Activated CD8-positive, alpha-beta T cell treated with anti-CD3 and anti-CD28 coated beads, Interleukin-2, amount 10 ng/mL, durations not matched to agents 7 days and 5 days (primary cell): ENCODE measurements at regions not wholly inside any gene's neighbourhood (a gene's known extent, or its start where the extent isn't known, plus 50 kb on each side); places are given as distances from the start of the nearest gene placed in this dataset.

Experiments used
- ATAC-seq: fragments of 150-1000 bp; cut with Tn5 transposase; one replicate; pipeline ENCODE4 v1.10.0; 2021; ENCODE audit warnings: moderate library complexity
- CTCF ChIA-PET: fragments of 350-600 bp; sonication (Branson Sonifier 250); formaldehyde crosslinking; loops from one replicate; lab custom pipeline; 2021; ENCODE audit warnings: antibody characterized with exemption; lab: Charles Lee
- POLR2A ChIA-PET: fragments of 350-600 bp; sonication (Branson Sonifier 250); formaldehyde crosslinking; loops from one replicate; lab custom pipeline; 2021; ENCODE audit warnings: antibody characterized with exemption; lab: Charles Lee
- DNase-seq: peaks from one replicate; pipeline ENCODE4 v3.0.0-alpha.2; 2020
- H3K27ac Mint-ChIP-seq: one replicate; pipeline ENCODE4 v1.8.0; 2021; ENCODE audit warnings: mild to moderate bottlenecking, mixed read lengths
- H3K27me3 Mint-ChIP-seq: one replicate; pipeline ENCODE4 v1.8.0; 2021; ENCODE audit warnings: low read depth, mixed read lengths
- H3K36me3 Mint-ChIP-seq: one replicate; pipeline ENCODE4 v1.8.0; 2021; ENCODE audit warnings: low read depth, mixed read lengths
- H3K4me1 Mint-ChIP-seq: one replicate; pipeline ENCODE4 v1.8.0; 2021; ENCODE audit warnings: low read depth, mixed read lengths
- H3K4me3 Mint-ChIP-seq: one replicate; pipeline ENCODE4 v1.8.0; 2021; ENCODE audit warnings: mild to moderate bottlenecking, mixed read lengths
- H3K9me3 Mint-ChIP-seq: one replicate; pipeline ENCODE4 v1.8.0; 2022; ENCODE audit warnings: mixed read lengths; ENCODE audit not compliant: insufficient read depth

DNA sequence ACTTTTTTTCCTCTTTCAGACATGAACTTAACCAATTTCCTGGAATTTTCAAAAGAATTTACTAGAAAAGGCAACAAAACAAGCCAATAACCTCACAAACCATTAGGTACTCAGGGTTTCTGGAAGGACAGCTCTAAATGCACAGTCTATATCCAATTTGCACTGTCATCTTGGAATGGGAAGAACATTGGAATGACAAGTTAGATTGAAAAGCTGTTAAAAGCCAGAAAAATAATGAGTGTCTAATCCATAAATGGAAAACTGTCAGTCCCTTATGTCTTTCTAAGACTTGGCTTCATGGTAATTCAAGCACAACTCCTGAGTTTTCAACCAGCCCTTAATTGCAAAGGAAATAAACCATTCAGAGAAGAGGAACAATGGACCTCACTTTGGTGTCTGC, 105.8 kb upstream of the NTRK2 start:
- Mint-ChIP-seq H3K9me3 (no peaks in the 10 kb centered on the region), H3K27ac (no peak overlapping the region), H3K36me3 (no peaks in the 10 kb centered on the region), H3K4me1 (no peaks in the 10 kb centered on the region), H3K4me3 (no peak overlapping the region), H3K27me3 (peaks cover 3% of the 10 kb centered on the region)
- ChIA-PET POLR2A (no interaction called here), CTCF (no interaction called here)
- no peak for DNase-seq
- no peak for ATAC-seq

DNA sequence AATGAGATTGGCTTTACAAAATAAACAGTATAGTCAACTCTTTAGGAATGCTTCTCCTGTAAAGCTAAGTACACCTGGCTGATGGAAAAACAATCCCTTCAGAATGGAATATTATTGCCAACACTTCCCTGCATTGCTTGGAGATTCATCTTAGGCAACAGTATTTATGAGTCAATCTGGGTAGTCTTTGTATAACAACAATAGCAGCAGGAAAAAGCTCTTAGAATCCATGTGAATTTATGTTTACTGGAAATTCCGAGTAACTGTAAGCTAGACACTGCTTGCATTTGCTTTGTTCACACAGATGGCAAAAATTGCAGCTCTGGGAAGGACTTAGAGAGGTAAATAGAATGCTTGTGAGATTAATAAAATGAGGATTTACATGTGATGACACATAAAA, 101.7 kb upstream of the NTRK2 start:
- ATAC-seq (no peak), DNase-seq (no peak)
- Mint-ChIP-seq H3K27ac (no peak overlapping the region), H3K36me3 (no peaks in the 10 kb centered on the region), H3K27me3 (no peaks in the 10 kb centered on the region), H3K4me1 (no peaks in the 10 kb centered on the region), H3K9me3 (no peaks in the 10 kb centered on the region), H3K4me3 (no peak overlapping the region)
- POLR2A ChIA-PET: no interaction called here
- CTCF ChIA-PET: no interaction called here

DNA sequence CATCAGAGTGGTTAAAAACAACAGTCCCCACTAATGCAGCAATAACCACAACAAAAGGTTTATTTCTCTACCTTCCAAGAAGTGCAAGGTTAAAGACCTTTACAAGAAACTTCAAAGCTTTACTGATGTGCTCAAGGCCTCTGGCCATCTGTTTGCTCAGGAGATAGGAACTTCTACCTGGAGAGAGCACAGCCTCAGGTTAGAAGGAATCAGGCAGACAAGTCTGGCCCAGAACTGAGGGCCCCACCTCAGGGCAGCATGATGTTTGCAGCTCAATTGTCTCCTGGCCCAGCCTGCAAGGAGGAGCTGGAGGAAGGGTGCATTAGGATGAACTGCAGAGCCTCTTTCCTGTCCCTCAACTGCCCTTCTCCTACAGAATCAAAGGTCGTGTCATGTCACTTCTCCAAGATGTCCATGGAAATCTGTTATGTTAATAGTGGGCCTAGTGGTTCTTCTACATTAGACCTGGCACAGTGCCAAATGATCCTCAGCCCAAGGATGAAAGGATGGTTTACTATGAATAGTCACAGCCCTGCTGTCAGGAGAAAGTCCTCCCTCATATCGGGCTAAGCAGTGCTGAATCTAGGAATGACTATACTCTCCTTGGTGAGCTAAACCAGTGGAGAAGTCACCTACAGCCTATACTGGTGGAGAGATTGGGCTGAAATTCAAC, 98.9 kb upstream of the NTRK2 start:
- no peaks in the 10 kb centered on the region for H3K4me1 Mint-ChIP-seq
- no peaks in the 10 kb centered on the region for H3K27me3 Mint-ChIP-seq
- no peak for ATAC-seq
- ChIA-PET CTCF (no interaction called here), POLR2A (no interaction called here)
- no peaks in the 10 kb centered on the region for H3K9me3 Mint-ChIP-seq
- H3K4me3 Mint-ChIP-seq: no peak overlapping the region
- no peak for DNase-seq
- H3K36me3 Mint-ChIP-seq: no peaks in the 10 kb centered on the region
- no peak overlapping the region for H3K27ac Mint-ChIP-seq

DNA sequence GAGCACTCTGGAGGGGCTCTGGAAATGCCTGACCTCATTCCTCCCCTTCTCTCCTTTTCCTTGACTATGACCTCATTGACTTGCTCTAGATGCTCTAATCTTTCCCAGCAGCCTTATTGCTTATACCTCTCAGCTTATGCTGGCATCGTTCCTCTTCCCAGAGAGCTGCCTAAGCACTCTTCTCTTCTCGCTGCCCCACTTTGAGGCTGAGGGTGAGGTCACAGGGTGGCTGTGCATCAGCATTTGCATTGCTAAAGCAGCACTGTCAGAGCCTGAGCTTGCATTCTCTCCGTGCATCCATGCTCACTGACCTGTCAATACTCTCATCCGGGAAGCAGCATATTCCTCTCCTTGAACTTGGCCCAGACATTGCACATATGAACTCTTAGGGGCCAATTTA, 96.4 kb upstream of the NTRK2 start:
- no peak for DNase-seq
- Mint-ChIP-seq H3K27me3 (no peaks in the 10 kb centered on the region), H3K9me3 (no peaks in the 10 kb centered on the region), H3K27ac (no peak overlapping the region), H3K36me3 (no peaks in the 10 kb centered on the region), H3K4me3 (no peak overlapping the region), H3K4me1 (no peaks in the 10 kb centered on the region)
- CTCF ChIA-PET: no interaction called here
- ATAC-seq: no peak
- POLR2A ChIA-PET: no interaction called here

DNA sequence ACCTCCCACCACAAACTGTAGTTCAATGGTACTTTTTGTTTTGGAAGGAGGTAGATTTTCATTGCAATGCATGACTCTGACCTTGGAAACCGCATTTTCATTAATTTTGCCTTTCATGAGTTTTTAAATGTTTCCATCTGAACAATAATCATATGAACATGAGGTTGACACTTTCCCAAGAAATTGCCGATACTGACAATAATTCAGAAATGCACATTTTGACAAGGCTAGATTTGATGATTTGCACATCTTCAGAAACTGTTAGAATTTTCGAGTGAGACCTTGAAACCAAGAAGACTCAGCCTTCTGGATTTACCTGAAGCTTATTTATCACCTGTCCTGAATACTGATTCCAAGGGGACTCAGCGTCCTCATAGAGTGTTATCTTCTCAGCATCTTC, 93.8 kb upstream of the NTRK2 start:
- ATAC-seq: no peak
- POLR2A ChIA-PET: no interaction called here
- Mint-ChIP-seq H3K9me3 (no peaks in the 10 kb centered on the region), H3K27ac (no peak overlapping the region), H3K4me1 (no peaks in the 10 kb centered on the region), H3K36me3 (no peaks in the 10 kb centered on the region), H3K4me3 (no peak overlapping the region), H3K27me3 (no peaks in the 10 kb centered on the region)
- DNase-seq: no peak
- CTCF ChIA-PET: no interaction called here

DNA sequence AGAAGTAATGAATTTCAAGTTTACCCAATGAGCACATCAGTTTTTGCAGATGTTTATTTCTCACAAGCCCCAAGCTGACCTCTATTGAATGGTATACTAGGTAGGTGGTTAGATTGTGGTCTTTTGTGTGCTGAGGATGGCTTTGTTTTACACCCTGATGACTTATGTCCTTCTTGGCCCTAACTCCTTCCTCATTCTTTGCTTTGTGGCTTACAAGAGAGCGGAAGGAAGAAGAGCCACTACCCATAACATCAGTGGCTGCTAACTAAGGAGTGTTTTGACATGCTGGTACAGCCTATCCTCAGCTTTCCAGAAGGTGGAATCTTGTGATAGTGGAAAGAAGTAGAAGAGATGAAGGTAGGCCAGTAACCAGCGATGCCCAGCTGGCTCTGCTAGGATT, 85.7 kb upstream of the NTRK2 start:
- ChIA-PET CTCF (no interaction called here), POLR2A (no interaction called here)
- DNase-seq (no peak), ATAC-seq (no peak)
- Mint-ChIP-seq H3K4me1 (no peaks in the 10 kb centered on the region), H3K9me3 (no peaks in the 10 kb centered on the region), H3K27me3 (no peaks in the 10 kb centered on the region), H3K27ac (no peak overlapping the region), H3K36me3 (no peaks in the 10 kb centered on the region), H3K4me3 (no peak overlapping the region)

DNA sequence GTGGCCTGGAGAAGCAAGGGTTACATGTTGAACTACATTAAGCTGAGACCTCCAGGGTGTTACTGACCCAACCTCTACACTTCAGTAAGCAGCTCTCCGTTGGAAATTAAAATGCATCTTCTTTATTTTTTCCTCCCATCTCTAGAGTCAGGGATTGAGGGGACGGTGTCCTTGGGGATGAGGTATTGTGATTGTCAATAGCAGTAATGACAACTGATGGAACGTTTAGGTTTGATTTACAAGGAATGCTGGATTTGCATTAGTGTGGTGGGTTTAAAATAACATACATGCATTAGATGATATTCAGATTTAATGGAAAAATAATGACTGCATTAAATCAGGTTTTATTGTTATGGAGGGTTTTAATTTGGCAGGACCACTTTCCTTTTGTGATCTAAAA, 82.9 kb upstream of the NTRK2 start:
- no peaks in the 10 kb centered on the region for H3K9me3 Mint-ChIP-seq
- H3K27ac Mint-ChIP-seq: no peak overlapping the region
- ATAC-seq: no peak
- CTCF ChIA-PET: no interaction called here
- H3K4me1 Mint-ChIP-seq: no peaks in the 10 kb centered on the region
- H3K4me3 Mint-ChIP-seq: no peak overlapping the region
- no peaks in the 10 kb centered on the region for H3K36me3 Mint-ChIP-seq
- H3K27me3 Mint-ChIP-seq: no peaks in the 10 kb centered on the region
- no peak for DNase-seq
- POLR2A ChIA-PET: no interaction called here

DNA sequence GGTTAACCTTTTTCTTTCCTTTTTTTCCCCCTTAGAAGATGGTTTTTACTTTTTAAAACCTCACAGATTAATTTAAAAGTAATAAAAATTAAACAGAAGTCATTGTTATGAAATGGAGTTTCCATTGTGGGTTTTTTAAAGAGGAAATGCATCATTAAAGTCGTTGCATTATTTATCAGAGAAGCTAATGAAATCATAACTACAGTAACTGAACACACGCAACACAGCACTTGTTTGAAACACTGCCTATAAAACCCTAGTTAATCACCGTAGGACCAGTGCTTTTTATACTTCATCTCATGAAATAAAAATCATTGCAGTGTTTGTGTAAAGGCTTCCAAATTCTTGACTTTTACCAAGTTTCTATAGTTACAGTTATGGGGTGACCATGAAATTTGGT, 82.4 kb upstream of the NTRK2 start:
- no peaks in the 10 kb centered on the region for H3K9me3 Mint-ChIP-seq

DNA sequence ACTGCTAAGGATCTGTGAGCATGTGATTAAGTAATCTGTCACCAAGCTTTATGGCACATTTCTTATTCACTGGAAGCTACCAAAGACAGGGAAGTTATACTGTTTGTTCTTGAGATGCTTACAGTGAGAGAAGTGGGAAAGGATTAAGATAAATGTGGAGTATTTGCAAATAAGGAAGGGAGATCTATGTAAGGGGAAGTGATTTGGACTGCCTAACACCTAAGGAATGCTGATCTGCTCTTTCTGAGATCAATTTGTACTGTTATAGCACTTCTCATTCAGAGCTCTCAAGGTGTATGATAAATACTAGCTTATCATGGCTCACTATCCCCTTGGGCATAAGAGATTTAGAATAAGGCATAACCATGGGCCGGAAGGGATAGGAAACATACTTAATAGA, 80.0 kb upstream of the NTRK2 start:
- POLR2A ChIA-PET: no interaction called here
- Mint-ChIP-seq H3K4me1 (no peaks in the 10 kb centered on the region), H3K9me3 (no peaks in the 10 kb centered on the region), H3K4me3 (no peak overlapping the region), H3K27ac (no peak overlapping the region), H3K27me3 (no peaks in the 10 kb centered on the region), H3K36me3 (no peaks in the 10 kb centered on the region)
- no peak for DNase-seq
- ATAC-seq: no peak
- CTCF ChIA-PET: no interaction called here

More for the DNA sequence above, 82.4 kb upstream of the NTRK2 start:
- ChIA-PET POLR2A (no interaction called here), CTCF (no interaction called here)
- no peaks in the 10 kb centered on the region for H3K27me3 Mint-ChIP-seq
- ATAC-seq (no peak), DNase-seq (no peak)
- no peaks in the 10 kb centered on the region for H3K4me1 Mint-ChIP-seq
- H3K36me3 Mint-ChIP-seq: no peaks in the 10 kb centered on the region
- H3K27ac Mint-ChIP-seq: no peak overlapping the region
- H3K4me3 Mint-ChIP-seq: no peak overlapping the region

DNA sequence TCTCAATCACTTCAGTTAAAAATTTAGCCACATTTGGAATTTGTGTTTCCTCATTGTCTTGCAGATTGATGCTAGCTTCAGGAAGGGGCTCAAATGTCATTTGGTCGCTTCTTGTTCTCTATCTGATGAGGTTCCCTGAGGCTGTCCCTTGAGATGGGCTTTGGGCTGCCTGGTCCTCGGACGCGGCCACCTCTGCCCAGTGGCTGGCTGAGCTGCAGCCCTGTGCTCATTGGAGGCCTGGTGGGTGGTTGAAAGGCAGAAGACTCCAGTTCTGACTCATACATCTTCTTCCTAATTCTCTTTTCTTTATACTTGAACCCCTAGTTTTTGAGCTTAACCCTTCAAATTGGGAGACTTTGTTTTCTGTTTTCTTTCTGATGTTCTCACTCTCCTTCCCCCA, 78.8 kb upstream of the NTRK2 start:
- DNase-seq (no peak), ATAC-seq (no peak)
- no peaks in the 10 kb centered on the region for H3K36me3 Mint-ChIP-seq

DNA sequence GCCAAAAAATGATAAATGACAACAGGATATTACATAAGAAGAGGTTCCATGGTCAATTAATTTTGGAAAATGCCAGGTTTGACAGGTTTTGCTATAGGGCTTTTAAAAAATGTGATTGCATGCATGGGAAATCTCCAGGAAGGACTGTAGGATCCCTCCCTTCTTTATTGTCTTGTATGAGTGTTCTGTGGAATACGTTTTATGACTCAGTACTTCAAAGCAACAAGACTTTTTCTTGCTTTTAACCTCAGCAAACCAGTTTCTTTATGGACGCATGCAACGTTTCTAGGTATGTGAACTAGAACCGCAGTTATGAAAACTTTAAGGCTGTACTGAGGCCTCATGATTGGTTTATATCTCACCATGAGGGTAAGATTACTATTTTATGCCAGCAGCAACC, 76.6 kb upstream of the NTRK2 start:
- DNase-seq (no peak), ATAC-seq (no peak)
- CTCF ChIA-PET: no interaction called here
- Mint-ChIP-seq H3K27me3 (peaks cover 2% of the 10 kb centered on the region), H3K9me3 (no peaks in the 10 kb centered on the region), H3K4me1 (peaks cover 6% of the 10 kb centered on the region), H3K4me3 (no peak overlapping the region), H3K36me3 (no peaks in the 10 kb centered on the region), H3K27ac (no peak overlapping the region)
- POLR2A ChIA-PET: no interaction called here

More for the DNA sequence above, 78.8 kb upstream of the NTRK2 start:
- Mint-ChIP-seq H3K27me3 (no peaks in the 10 kb centered on the region), H3K27ac (no peak overlapping the region), H3K9me3 (no peaks in the 10 kb centered on the region), H3K4me3 (no peak overlapping the region), H3K4me1 (no peaks in the 10 kb centered on the region)
- ChIA-PET CTCF (no interaction called here), POLR2A (no interaction called here)

DNA sequence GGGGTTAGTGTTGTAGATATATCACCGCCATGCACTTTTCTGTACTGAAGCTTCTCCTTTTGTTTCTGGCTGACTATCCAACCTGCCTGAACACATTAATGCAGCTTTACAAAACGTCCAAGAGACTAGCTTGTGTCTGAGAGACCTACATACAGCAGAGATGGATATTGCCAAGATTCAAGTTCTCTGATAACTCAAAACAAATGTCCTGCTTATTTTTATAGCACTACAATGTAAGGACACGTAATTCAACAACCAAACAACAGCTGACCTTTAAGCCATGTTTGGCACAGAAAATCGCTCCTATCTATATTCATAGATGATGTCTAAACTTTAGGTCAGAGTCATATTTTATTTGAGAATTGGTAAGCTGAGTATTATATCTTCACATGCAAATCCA, 76.2 kb upstream of the NTRK2 start:
- no peak for ATAC-seq
- CTCF ChIA-PET: no interaction called here
- Mint-ChIP-seq H3K36me3 (no peaks in the 10 kb centered on the region), H3K27ac (no peak overlapping the region), H3K27me3 (peaks cover 2% of the 10 kb centered on the region), H3K9me3 (no peaks in the 10 kb centered on the region), H3K4me1 (peaks cover 6% of the 10 kb centered on the region), H3K4me3 (no peak overlapping the region)
- no peak for DNase-seq
- POLR2A ChIA-PET: no interaction called here

DNA sequence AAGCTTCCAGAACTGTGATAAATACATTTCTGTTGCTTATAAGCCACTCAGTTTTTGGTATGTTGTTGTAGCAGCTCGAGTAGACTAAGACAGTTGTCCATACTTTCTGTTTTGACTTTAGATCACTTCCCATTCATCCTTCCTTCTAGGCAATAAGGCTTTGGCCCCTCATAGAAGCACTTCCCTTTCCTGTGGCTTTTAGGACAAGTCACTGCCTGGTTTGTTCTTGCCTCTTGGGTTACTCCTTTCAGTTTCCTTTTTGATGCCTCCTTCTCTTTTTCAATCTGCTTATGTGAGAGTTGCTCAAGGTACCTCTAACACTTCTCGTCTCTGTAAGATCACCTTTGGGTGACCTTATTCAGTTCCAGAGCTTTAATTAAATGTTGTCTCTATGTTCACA, 72.4 kb upstream of the NTRK2 start:
- H3K27me3 Mint-ChIP-seq: peaks cover 2% of the 10 kb centered on the region
- H3K9me3 Mint-ChIP-seq: no peaks in the 10 kb centered on the region
- ATAC-seq (peak; percentile 44), DNase-seq (no peak)
- H3K4me3 Mint-ChIP-seq: peak overlapping the region; percentile 12
- H3K27ac Mint-ChIP-seq: no peak overlapping the region
- CTCF ChIA-PET: no interaction called here
- peaks cover 6% of the 10 kb centered on the region for H3K4me1 Mint-ChIP-seq
- H3K36me3 Mint-ChIP-seq: no peaks in the 10 kb centered on the region
- POLR2A ChIA-PET: no interaction called here
